COR-L47 (cell line): ENCODE measurements at regions not wholly inside any gene's neighbourhood (a gene's known extent, or its start where the extent isn't known, plus 50 kb on each side); places are given as distances from the start of the nearest gene placed in this dataset.
"Not testable (repeated sequence)": the region's sequence is repeated elsewhere in the genome, so short reads cannot be mapped to it uniquely, and the experiment has no call there.

ENCODE experiments used
- DNase-seq: peaks from one replicate; lab custom pipeline; 2025; lab: John Stamatoyannopoulos, UW

DNA sequence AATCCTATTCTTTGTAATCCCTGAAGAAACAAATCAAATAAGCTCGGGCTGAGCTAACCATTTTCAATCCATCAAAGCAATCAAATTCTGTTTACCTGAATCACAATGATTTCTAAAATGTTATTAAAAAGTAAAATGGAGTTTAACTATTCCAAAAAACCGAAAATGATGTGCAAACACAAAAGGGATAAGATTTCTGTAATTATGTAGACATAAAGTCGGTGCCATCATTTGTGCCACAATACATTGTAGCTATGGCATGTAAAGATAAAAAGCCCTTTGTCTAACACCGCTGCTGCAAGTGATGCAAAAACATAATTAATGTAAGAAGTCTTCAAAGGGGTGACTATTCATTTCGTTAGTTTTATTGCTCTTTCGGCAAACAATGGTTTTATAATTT is 125.1 kb upstream of the FAM204A start:
- peak; percentile 27 for DNase-seq

DNA sequence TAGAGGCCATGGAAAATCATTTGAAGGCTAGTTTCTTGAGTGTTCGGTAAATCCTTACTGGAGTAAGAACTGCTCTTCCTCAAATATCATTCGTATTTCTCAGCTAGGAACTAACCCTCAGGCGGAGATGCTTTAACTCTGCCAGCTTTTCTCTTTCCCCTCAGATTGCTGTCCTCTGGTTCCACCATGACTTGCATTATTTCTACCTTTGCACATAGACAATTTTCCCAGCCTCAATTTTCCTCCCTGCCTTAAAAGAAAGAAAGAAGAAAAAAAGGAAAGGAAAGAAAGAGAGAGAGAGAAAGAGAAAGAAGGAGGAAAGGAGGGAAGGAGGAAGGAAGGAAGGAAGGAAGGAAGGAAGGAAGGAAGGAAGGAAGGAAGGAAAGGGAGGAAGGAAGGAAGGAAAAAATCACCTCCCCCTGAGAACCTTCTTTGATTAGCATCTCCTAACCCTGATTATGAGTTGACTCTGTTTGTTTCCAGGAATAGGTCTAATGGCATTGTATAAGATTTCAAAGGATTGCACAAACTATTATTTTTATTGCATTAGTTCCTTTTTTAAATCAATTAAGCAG is 123.3 kb upstream of the FAM204A start:
- no peak for DNase-seq

DNA sequence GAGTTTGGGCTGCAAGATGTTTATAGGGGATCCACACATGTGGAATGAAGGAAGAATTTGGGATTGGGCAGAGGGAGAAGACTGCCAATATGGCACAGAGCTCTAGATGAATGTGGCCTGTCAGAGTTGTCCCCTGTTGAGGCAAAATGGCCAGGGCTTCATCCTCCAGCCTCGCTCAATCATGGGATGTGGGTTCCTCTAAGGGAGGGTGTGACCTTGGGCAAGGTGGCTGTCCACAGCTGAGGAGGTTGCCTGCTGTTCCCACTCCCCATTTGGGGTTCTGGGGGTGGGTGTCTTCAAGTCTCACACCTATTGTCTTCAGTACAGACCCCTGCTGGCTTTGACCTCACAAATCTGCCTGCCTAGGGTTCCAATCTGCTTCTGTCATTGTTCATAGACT is 121.6 kb upstream of the FAM204A start:
- DNase-seq, result no peak

DNA sequence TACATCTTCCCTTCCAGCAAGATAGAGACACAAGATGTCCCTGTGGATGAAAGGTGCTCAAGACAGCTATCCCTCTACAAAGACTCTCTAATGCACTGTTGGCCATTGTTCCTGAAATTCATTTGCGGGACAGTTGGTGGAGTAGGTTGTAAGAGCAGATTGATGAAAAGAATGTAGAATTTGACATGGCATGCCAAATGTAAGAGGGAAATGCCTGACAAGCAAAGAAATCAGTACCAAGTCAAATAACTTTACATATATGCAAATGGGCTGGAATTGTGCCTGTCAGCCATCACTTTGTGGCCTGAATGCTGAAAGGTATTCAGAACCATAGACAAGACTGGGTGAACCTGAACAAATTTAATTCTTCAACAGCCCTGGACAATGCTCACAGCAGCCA is 120.3 kb upstream of the FAM204A start:
- DNase-seq, result no peak

DNA sequence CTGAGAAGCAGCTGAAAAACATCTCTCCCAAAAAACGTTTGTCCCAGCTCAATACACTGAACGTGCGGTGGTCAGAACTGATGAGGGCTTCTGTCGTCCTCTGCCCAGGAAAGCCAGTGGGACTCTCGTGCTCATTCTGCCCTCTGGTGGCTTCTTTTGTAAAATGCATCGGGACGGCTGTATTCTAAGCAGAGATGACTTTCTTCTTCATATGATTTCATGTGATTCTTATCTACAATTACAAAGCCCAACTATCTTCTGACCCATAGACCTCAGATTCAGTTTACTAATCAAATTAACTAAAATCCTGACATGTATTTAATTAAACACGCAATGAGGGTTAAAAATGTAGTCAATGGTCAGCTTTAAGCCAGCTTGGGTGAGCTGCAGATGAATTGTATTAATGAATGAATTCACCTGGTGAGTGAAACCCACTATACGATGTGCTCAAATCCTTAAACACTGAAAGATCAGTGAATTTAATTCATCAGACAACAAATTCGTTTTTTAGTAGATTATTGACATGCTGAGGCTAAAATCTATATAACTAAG is 117.6 kb upstream of the FAM204A start:
- peak; percentile 45 for DNase-seq

DNA sequence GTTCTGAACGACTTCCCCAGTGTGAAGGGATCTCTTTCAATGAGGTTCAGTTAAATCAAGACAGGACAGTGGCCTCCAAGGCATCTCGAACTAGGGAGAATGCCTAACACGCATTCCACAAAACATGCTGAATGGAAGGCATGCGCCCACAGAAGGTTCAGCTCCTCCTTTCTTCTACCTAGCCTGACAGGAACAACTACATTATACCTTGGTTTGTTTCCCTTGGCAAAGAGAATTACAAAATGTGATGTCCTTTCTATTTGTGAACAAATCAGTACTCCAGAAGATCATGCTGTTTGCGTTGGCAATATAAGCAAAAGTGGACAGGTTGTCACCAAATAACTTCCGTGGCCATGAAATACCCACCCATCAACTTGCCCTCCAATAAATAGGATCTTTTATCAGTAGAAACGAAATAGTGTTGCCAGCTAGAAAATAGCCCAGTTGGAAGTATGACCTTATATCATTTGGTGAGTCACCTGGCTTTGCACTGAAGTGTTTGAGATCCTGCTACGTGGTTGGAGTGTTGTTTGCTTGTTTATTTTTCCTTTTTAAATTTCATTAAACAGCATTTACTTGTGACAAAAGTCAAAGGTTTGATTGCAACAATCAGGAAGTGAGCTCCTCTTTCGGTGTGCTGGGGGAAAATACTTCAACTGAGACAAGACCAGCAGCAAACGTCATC is 117.0 kb upstream of the FAM204A start:
- no peak for DNase-seq

DNA sequence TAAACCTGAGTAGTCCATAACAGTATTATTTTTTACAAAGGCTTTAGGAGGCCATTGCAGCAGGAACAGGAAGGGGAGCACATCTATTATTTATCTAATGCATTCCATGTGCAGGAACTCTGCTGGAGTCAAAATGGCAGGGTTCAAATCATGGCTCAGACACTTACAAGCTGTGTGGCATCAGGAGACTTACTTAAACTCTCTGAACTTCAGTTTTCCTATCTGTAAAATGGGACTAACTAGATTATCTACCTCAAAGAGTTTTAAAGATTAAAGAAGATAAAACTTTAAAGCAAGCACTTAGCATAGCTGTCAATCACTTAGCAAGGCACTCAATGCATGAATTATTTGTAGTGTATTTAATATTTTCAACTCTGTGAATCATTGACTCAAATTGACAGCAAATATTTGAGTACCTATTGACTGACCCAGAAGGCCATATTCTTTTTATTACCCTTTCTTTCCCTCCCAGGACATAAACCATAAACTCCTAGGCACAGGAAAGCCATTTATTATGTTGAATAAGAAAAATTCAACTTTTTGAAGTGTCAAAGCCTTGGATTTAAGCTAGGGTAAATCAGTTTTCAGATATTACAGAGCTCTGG is 115.8 kb upstream of the FAM204A start:
- no peak for DNase-seq

DNA sequence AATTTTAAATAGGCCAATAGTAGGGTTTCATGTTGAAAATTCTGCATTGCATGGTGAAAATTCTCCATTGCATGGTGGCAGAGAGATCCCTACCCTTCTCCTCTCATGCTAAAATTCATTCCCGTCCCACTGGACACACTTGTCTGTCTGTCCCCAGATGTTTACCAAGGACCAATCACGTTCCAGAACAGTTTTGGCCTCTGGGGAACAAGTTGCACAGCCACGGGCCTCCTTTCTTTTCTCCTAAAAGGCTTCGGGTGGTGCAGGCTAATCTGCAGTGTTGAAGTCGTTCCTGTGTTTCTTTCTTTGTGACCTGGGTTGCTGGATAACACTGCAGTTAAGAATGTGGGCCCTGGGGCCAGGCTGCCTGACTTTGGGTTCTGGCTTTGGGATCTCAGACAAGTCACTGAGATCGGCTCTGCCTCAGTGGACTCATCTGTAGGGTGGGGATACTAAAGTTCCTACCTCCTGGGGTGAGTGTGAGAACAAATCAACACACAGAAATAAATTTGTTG is 113.1 kb upstream of the FAM204A start:
- no peak for DNase-seq

DNA sequence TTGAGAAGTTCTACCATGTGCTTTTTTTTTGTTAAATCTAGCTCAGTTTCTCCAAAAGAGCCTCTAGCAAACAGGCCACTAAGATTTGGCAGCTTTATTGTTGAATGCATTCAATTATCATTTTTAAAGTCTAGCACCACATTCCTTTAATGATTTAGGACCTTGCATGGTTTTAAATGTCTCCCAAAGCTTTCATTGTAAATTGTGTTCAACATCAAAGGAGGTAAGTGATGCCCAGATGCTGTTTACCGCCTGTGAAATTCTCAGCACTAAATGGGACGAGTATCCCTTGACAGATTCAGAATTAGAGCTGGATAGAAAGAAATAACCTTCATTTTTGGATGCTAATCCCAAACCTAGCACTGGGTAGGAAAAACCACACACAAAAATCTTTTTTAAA is 112.1 kb upstream of the FAM204A start:
- DNase-seq, result no peak

DNA sequence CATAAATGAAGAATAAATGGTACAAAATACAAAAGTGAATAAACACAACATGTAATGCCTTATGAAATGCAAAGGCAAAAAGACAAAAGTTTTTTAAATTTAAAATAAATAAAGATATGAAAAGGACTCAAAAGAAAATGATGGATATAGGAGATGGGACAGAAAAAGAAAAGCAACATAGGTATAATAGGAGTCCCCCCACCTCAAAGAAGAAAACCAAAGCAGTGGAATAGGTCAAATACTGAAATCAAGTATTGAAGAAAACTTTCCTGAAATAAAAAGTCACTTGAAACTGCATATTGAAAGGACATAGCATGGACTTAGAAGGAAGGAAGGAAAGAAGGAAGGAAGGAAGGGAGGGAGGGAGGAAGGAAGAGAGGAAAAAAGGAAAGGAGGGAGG is 110.0 kb upstream of the FAM204A start:
- no peak for DNase-seq

DNA sequence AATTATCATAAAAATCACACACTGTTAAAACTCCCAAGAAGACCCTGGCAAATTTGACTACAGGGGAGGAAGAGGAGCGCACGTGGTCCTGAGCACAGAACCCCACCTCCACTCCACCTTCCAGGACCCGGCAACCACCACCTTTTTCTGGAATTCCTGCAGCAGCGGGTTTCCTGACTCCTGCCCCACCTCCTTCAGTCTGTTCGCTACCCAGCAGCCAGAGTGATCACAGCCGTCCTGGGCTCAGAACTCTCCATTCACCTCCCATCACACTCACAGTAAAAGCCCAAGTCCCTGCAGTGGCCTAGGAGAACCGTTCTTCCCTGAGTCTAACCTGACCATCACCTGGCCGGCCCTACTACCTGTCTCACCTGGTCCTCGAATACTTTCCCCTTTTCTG is 107.4 kb upstream of the FAM204A start:
- no peak for DNase-seq

DNA sequence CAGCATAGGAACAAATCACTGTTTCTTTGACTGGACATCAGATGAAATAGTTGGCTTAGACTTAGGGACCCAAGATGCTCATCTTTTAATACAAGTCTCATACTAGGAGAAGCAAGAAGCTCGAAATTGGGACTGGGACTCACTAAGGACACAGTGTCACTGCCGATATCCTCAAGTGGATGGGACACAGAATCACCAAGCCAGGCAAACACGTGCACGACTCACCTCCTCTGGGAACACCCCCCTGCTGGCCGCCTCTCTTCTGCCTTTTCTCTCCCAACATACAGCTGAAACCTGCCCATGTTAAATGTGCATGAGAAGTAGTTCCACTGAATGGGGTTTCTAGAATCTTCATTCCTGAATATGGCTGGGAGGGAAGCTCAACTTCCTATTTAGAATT is 106.6 kb upstream of the FAM204A start:
- no peak for DNase-seq

DNA sequence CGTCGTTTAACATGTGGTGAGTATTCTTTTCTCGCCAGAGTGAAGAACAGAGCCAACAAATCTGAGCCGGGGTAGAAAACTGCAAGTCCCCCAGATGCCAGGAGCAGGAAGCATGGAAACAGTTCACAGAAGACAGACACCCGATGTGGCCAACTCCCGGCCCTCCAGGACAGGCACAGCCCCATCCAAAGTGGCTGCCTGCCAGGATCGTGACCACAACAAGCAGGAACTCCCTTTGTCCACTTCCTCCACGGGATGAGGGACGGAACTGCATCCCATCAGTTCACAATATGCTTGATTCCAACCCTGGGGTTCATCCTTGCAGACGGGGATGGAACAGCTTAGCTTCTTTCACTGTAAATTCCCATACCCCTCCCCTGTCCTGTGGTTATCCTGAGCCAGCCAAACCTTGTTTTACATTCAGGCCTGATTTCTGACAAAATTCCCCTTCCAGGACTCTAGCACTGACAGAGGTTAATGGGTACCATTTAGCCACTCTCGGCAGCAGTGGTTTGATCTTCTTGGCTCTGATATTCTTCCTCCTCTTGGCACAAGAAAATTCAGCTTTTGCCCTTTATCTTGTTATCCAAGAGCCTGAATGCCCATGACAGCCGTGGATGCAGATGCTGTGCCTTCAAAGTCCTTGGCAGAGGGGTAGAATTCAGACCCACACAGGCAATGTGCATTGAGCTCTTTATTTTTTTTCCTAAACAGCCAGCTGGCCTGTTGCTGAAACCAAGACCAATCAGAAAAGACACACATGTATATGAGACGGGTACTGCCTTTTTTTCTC is 105.5 kb upstream of the FAM204A start:
- no peak for DNase-seq

DNA sequence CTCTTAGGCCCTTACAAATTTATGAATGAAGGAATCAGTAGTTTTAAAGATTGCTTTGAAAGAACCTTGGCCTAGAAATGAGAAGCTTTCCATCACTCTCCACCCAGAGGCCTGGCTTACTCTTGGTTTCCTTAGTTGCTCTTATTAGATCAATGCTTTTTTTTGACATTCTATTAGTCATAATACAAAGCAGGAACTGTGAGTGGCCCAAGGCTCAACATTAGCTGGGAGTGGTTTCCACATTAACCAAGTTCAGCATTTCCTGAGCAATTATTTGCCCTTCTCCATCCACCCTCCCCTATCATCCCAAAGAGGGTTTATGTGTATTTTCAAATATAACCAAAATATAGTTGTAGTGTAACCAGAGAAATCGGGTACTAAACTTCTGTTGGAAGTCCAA is 103.4 kb upstream of the FAM204A start:
- DNase-seq, result no peak

DNA sequence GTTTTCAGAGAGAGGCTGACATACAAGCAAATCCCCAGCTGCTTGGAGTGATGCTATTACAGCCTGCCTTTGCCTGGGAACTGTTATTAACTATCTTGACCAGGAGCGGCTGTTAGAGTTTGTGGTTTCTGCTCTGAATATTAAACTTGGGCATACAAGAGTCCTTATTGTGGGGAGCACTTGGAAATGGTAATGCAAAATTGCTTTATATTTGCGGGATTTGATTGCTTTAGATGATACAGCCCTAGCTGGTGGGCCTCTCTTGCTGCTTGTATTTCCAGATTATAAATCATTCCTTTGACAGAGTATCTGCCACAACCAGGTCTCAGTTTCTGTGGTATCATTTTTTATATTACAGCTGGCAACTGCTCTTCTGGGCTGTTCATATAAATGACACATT is 101.9 kb upstream of the FAM204A start:
- no peak for DNase-seq

DNA sequence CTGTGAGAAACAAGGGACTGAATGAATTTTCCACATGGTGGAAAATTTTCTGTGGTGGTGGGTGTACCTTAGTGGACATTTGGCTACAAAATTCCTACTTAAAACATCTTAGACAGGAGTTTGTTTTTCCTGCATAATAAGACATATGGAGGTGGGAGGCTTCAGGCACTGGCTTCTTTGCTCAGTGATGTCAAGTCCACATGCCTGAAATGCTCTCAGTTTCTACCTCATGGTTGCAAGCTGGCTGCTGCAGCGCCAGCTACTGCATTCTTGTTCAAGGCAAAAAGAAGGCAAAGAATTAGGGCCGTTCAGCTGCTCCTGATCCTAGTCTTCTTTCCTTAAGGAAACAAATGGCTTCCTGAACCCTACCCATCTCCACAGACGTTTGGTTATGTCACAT is 99.9 kb upstream of the FAM204A start:
- DNase-seq, result no peak

DNA sequence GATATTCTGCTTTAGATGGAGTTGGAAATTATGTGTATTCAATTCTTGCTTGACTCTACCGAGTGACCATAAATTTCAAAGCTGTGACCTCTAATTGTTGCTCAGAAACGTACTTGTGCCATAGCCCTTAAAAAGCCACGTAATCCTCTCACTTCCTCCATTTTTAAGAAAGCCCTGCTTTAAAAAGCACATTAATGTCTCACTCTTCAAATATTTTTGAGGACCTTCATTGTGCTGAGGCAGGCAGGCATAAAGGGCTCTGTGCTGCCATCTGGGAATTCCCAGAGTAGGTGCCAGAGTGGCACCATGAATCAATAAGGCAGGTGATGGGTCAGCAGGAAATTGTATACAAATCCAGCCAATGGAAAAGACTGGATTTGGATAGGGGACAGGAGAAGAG is 97.7 kb upstream of the FAM204A start:
- DNase-seq, result no peak

DNA sequence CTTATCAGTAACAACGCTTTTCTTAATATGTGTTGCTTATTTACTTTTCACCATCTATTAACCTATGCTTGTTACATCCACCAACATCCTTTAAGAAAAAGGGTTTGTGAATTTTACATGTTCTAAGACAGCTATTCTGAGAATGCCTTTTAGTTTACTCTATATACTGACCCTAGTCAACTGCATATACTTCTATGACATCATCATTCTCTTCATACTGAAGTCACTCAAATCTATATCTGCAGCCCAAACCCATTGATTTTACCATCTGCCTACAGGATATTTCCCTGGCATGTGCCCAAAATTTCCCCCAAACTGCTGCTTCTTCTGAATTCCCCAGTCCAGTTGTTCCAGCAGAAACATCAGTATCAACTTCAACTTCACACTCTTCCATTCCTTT is 94.6 kb upstream of the FAM204A start:
- no peak for DNase-seq

DNA sequence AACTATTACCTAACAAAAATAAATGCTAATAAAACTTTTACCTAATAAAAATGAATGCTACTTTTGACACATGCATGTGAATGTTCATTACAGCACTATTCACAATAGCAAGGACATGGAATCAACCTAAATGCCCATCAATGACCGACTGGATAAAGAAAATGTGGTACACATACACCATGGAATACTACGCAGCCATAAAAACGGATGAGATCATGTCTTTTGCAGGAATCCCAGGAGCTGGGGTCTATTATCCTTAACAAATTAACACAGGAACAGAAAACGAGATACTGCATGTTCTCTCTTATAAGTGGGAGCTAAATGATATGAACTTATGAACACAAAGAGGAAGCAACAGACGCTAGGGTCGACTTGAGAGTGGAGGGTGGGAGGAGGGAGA is 88.1 kb upstream of the FAM204A start:
- no peak for DNase-seq

DNA sequence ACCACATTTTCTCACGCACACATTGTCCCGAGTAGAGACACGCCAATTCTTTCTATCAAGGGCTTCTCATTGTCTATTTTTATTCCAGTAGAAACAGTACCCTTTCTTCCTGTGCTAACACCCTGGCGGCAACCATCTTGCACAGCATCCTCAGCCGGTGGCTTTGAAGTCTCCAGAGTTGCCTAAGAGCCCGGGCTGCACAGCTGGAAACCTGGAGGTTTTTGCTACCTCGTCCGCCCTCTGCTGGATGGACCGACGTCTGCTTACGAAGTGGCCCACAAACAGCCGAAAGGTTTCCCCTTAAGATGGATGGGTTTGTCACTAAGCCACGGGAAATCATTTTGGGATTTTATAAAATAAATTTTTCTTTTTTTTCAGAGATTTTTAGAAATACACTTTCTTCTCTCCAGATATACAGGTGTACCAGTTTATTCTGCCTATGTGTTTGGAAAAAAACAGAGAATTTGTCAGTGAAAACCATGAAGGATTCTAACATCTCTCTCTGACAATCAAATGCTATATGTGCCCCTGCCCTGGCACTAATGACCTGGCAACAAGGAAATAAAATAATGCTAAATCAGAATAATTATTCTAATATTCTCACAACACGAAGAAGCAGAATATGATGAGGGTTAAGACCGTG is 81.8 kb upstream of the FAM204A start:
- peak; percentile 54 for DNase-seq

DNA sequence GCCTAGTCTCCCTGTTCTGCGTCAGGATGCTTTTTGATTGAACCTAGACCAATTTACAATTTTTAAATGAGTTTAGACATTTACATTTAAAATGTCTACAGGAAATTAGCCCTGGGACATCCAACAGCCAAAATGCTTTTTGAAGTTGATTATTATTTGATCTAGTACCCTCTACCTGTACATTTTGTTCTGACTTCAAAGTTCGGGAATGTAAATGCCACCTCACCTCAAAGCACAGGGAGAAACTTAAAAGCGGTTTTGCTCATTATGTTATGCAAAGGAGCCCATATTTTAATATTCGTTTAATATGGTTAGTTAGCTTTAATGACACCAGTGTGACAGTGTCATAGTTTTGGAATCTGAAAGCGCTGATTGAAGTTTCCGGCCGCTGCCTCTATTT is 80.1 kb upstream of the FAM204A start:
- DNase-seq, result no peak

DNA sequence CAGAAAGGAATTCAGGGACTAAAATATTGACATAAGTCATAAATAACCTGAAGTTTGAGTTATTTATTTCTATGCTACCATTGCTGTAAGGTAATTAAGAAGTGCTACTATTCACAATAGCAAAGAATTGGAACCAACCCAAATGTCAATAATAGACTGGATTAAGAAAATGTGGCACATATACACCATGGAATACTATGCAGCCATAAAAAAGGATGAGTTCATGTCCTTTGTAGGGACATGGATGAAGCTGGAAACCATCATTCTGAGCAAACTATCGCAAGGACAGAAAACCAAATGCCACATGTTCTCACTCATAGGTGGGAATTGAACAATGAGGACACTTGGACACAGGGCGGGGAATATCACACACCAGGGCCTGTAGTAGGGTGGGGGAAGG is 77.9 kb upstream of the FAM204A start:
- not testable (repeated sequence) for DNase-seq
